ENCODE measurements at regions not wholly inside any gene's neighbourhood (a gene's known extent, or its start where the extent isn't known, plus 50 kb on each side); places are given as distances from the start of the nearest gene placed in this dataset.

- TF ChIP-seq FOSL2 (IDR thresholded peaks at IDR 0.05; ENCODE audit: borderline replicate concordance, low read depth) = no peak
- TF ChIP-seq EP300 (IDR thresholded peaks at IDR 0.05; ENCODE audit: borderline replicate concordance in 1 of 2, low read depth in 1 of 2, low read length in 1 of 2) = no peak
- no peak for TF ChIP-seq YY1 (IDR thresholded peaks at IDR 0.05; ENCODE audit: low read depth)
- no peak for TF ChIP-seq CTCF (IDR thresholded peaks at IDR 0.05)
- TF ChIP-seq CHD2 (IDR thresholded peaks at IDR 0.05; ENCODE audit: low read length, partially characterized antibody) = no peak
- no peak for TF ChIP-seq SIN3A (IDR thresholded peaks at IDR 0.05; ENCODE audit: borderline replicate concordance, low read depth, low read length)
- TF ChIP-seq GABPA (IDR thresholded peaks at IDR 0.05; ENCODE audit: low read depth) = no peak
- TF ChIP-seq NFIC (IDR thresholded peaks at IDR 0.05; ENCODE audit: borderline replicate concordance) = no peak
- TF ChIP-seq POLR2AphosphoS5 (IDR thresholded peaks at IDR 0.05; ENCODE audit: low read depth, low read length) = no peak
Observed at GRCh38 chr4:116838609-116839008, 246.8 kb downstream of the TRAM1L1 start.
